DMS 273 (cell line): ENCODE measurements at regions not wholly inside any gene's neighbourhood (a gene's known extent, or its start where the extent isn't known, plus 50 kb on each side); places are given as distances from the start of the nearest gene placed in this dataset.
A peak's percentile ranks its signal among the peaks of the same experiment; 100 is the strongest.

Experiments used
- DNase-seq: peaks from one replicate; lab custom pipeline; 2025; ENCODE audit not compliant: unreplicated experiment; lab: John Stamatoyannopoulos, UW

- DNase-seq: no peak
Observed at GRCh38 chr21:38652396-38652795, 153.3 kb upstream of the ETS2 start.

GRCh38 chr21:38654580-38654979 lies 151.1 kb upstream of the ETS2 start:
- DNase-seq: no peak

GRCh38 chr21:38658511-38658910 lies 147.2 kb upstream of the ETS2 start:
- no peak for DNase-seq

- no peak for DNase-seq
Observed at GRCh38 chr21:38659936-38660332, 145.8 kb upstream of the ETS2 start.

DNA sequence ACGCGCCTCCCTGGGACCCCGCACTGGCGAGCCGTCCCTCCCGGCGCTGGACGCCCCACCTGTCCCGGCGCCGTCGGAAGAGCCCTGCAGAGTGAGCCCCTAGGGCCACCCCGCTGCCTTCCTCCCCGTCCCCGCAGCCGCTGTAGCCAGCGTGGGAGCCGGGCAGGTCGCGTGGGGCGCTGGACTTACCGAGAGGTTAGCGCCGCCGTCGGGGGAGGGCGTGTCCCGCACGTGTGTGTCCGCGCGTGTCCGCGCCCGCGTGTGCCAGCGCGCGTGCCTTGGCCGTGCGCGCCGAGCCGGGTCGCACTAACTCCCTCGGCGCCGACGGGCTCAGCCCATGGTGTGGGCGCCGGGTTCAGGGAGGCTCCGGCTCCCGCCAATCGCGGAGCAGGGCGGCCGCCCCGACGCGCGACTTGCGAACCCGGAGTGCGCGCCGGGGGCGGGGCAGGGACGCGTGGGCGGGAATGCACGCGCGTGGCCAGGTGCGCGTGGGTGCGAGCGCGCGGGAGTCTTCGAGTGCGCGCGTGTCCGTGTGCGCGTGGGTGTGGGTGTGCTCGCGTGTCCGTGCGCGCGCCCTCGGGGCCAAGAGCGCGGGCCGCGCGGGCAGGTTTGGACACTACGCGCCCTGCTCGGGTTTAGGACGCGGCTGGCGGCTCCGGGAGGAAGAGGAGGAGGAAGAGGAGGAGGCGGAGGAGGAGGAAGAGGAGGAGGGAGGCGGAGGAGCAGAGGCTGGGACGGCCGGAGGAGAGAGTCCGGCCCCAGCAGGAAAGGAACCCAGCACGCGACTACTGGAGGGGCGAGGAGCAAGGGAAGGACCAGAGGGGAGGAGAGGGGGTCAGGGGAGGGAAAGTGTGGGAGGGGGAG lies 145.2 kb upstream of the ETS2 start:
- peak; percentile 54 for DNase-seq

DNA sequence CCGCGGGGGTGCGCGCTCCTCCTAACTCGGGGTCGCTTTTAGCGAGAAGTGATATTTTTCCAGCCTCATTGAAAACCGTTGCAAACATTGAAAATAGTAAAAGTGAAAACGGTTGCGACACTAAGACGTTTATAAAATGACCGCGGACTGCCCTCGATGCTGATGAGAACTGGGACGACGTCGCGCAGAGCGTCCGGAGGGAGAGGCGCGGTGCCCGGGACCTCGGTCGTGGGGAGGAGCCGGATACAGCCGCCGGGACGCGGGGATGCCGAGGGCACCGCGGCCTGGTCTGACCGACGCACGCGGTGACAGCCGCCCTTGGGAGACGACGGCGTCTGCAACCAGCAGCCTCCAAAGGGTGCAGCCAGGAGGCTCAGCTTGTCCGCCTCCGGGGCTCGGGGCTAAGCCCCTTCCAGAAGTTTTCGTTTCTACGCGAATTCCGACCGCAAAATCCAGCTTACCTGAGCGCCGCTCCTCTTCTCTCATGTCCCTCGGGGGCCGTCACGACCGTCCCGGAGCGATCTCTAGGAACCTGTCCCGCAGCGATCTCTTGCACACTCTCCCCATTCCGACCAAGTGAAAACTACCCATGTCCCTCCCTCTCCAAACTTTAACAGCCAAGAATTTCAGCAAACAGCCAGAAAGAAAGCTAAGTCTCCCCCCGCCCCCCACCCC lies 144.4 kb upstream of the ETS2 start:
- DNase-seq: peak; percentile 45

GRCh38 chr21:38661889-38662568 lies 143.7 kb upstream of the ETS2 start:
- no peak for DNase-seq

GRCh38 chr21:38663282-38663681 lies 142.4 kb upstream of the ETS2 start:
- DNase-seq: no peak

DNA sequence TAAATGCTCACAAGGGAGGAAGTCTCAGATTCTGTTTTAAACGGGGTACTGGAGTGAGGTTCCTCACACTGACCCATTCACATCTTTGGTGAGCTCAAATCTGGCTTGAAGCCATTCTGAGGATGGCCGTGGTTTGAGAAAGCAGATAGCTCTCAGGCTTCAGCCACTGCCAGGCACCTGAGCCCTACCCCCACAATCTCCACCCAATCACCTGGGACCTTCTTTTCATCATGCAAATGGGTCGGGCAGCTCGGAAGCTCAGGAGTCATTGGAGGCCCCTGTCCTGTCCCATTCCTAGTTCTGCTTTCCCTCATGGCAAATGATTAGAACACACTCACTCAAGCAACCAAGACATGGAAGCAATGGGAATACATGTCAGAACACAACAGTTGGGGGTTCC lies 141.4 kb upstream of the ETS2 start:
- no peak for DNase-seq

DNA sequence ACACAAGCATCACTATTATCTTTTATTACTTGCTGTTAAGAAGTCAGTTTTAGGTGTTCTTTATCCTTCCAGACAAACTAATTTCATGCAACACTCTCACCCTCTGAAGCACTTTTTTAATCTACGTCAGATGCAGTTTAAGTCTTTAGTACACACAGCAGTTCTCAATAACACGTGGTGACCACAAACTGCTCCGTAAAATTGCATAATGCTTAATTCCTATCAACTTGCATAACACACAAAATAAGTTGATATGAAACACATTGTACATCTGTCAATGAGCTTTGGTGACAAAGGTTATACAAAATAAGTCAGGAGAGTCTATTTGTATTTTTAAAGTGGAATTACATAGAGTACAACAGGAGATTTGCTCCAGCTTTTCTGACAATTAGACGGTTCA lies 140.9 kb upstream of the ETS2 start:
- DNase-seq: no peak

DNA sequence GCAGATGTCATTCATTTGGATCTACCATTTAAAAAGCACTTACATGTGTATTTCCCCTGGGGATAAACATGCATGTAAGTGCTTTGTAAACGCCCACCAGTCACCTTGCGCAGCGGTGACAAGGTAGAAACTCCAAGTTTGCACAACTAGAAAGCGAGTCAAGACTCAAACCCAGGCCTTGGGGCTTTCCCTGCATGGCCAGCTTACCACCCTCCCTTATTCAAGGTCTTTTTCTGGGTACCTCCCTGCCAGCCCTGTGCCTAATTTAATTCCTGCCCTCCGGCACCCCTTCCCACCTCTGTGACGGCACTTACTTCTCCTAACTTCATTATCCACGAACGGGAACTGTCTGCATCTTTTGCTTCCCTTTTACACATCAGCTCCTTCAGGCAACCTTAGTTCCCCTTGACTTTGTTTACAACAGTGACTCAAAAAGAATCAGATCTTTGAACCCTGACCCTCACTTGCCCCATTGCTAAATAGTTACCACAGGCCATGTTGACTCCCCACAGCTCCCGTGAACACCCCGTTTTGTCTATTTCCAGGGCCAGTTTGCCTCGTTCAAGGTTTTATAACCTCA lies 138.3 kb upstream of the ETS2 start:
- no peak for DNase-seq

DNA sequence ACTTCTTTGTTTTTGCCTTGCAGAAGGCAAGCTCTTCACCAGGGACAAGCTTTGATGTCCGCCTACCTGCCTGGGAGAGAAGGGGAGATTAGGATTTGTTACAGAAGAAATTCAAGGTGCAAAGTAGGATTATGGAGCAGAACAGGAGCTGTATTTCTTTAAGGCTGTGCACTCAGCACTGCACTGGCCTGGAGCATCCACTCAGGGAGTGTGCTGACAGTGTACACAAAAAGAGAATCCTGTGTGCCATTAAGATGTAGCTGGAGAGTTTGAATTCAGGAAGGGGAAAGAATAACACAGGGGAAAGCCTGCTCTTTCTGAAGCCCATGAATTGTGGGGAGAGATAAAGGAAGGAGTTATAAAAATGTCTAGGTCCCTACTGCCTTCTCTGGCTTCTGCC lies 137.7 kb upstream of the ETS2 start:
- DNase-seq: no peak

DNA sequence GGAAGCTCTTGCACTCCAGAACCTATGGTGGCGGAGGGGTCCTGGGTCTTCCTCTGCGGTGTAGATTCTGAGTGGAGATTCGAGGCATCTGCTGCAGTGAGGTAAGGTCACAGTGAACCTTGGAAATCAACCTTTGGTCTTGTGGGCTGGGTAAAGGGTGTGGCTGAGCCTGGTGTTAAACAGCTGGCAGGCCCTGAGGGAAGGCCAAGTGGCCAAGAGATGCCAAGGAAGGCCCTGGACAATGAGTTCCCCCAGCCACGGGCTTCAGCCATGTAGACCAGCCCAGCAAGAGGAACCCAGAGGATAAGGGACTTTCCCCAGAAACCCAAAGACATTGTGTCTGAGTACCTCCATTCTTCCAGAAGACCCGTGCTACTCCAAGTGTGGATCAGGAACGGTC lies 137.2 kb upstream of the ETS2 start:
- no peak for DNase-seq

- peak; percentile 39 for DNase-seq
Observed at GRCh38 chr21:38669186-38669585, 136.5 kb upstream of the ETS2 start.

DNA sequence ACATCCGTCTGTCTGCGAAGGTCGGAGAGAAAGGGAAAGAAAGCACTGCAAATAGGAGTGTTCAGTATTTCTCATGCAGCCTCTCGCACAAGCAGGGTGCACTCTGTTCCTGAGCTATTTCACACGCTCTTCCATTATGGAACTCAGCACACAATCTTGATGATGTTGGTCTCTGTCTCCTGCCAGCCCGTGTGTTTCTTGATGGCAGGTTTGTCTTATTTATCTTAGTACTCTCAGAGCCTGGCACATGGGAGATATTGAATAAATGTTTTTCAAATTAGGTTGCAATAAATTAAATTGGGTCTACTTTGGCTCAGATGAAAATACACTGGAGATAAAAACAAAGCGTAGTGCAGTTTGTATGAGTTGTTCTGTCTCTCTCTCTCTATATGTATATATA lies 134.9 kb upstream of the ETS2 start:
- no peak for DNase-seq

- DNase-seq: no peak
Observed at GRCh38 chr21:38671773-38672172, 134.0 kb upstream of the ETS2 start.

DNA sequence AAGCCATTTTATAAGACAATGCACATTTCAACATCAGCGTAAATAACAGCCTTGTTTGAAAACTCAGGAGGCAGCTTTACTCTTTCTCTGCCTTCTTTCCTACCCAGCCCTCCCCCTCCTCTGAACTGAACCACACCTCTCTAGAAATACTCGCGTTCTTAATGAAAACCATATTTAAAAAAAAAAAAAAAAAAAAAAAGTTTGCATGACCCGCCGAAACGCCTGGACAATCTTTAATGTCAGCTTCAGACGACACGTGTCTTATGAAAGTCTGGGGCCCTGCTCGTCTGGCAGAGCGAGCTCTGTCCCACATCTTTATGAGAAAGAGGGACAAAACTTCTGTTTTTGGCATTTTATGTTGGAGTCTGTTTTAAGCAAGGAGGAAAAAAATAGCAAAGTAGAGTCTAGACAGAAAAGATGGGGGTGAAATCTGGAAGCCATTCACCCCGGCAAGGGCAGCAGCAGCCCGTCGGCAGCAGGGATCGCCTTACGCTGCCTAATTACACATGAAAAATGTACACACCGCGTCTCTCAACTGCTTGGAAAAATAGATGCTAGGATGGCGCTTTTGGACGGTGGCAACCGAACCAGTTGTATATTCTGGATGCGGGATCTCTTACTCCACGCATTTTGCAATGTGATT lies 130.4 kb upstream of the ETS2 start:
- DNase-seq: no peak

DNA sequence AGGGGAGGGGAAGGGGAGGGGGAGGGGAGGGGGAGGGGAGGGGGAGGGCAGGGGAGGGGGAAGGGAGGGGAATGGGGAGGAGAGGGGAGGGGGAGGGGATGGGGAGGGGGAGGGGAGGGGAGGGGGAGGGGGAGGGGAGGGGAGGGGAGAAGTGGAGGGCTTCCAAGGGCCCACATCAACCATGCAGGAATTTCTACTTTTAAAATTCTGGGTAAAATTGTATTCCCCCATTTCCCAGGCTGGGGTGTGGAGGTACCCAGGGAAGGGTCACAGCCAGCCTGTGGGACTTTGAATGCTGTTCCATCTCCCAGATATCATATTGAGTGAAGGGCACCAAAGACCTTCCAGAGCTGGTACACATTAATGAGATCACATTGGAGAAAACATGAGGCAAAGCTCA lies 126.9 kb upstream of the ETS2 start:
- DNase-seq: no peak

DNA sequence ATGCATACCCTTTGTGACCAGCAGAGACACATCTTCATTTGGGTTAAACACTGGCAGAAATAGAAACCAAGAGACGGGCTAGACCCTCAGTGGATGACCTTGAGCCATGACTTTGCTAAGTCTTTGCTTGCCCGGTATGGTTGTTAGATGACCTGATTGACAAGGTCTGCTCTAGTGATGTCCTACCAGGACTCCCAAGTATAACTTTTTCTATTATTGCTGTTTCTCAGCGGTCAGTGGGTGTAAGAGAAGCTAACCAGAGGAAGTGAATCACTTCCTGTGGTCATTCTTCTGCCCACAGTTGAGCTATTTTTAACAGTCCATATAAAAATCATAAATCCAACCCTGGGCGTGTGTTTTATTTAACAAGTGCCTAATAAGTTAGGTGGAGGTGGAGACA lies 126.2 kb upstream of the ETS2 start:
- DNase-seq: no peak

- DNase-seq: no peak
Observed at GRCh38 chr21:38680401-38680800, 125.3 kb upstream of the ETS2 start.

GRCh38 chr21:38683222-38683621 lies 122.5 kb upstream of the ETS2 start:
- DNase-seq: no peak
